ENCODE measurements at regions not wholly inside any gene's neighbourhood (a gene's known extent, or its start where the extent isn't known, plus 50 kb on each side); places are given as distances from the start of the nearest gene placed in this dataset.

DNA sequence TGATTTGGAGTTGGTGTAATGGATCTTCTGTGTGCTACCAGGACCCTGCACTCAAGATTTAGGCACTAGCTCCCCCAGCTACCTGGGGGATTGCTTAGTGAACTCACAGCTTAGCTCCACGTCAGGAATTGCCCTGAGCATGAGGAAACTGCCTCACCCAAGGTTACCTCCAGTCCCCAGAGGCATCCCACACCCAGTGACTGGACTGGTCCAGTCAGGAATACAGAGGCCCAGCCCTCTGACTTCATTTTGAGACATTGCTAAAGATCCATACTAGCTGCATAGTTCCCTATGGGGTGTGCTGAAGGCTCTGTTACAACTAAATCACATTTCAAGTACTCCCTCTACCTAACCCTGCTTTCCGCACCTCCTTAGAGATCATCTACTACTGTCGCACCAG, 364.7 kb downstream of the EFNA5 start:
- no peak for DNase-seq (ENCODE audit: low spot score)
- in situ Hi-C loops (cut with MboI; ENCODE audit: low pct_unique_long_range_greater_than_20kb, low sequenced_read_pairs, unreplicated experiment) = no loop called here
- TF ChIP-seq, protein P1, sequence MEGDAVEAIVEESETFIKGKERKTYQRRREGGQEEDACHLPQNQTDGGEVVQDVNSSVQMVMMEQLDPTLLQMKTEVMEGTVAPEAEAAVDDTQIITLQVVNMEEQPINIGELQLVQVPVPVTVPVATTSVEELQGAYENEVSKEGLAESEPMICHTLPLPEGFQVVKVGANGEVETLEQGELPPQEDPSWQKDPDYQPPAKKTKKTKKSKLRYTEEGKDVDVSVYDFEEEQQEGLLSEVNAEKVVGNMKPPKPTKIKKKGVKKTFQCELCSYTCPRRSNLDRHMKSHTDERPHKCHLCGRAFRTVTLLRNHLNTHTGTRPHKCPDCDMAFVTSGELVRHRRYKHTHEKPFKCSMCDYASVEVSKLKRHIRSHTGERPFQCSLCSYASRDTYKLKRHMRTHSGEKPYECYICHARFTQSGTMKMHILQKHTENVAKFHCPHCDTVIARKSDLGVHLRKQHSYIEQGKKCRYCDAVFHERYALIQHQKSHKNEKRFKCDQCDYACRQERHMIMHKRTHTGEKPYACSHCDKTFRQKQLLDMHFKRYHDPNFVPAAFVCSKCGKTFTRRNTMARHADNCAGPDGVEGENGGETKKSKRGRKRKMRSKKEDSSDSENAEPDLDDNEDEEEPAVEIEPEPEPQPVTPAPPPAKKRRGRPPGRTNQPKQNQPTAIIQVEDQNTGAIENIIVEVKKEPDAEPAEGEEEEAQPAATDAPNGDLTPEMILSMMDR (IDR thresholded peaks at IDR 0.05; ENCODE audit: extremely low read depth, insufficient read depth, missing control alignments) = no peak

DNA sequence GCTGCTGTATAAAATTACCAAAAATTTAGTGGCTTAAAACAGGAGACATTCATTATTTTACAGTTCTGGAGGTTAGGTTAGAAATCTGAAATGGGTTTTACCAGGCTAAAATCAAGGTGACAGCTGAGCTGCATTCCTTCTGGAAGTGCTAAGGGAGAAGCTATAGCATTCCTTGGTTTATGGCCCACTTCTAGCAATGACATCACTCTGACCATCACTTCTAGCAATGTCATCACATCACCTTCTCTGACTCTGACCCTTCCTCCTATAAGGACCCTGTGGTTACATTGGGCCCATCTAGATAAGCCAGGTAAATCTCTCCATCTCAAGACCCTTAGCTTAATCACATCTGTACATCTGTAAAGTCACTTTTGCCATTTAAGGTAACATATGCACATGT, 366.1 kb downstream of the EFNA5 start:
- DNase-seq (ENCODE audit: low spot score) = no peak
- in situ Hi-C loops (cut with MboI; ENCODE audit: low pct_unique_long_range_greater_than_20kb, low sequenced_read_pairs, unreplicated experiment) = no loop called here
- TF ChIP-seq, protein P1 (IDR thresholded peaks at IDR 0.05; ENCODE audit: extremely low read depth, insufficient read depth, missing control alignments) = no peak

DNA sequence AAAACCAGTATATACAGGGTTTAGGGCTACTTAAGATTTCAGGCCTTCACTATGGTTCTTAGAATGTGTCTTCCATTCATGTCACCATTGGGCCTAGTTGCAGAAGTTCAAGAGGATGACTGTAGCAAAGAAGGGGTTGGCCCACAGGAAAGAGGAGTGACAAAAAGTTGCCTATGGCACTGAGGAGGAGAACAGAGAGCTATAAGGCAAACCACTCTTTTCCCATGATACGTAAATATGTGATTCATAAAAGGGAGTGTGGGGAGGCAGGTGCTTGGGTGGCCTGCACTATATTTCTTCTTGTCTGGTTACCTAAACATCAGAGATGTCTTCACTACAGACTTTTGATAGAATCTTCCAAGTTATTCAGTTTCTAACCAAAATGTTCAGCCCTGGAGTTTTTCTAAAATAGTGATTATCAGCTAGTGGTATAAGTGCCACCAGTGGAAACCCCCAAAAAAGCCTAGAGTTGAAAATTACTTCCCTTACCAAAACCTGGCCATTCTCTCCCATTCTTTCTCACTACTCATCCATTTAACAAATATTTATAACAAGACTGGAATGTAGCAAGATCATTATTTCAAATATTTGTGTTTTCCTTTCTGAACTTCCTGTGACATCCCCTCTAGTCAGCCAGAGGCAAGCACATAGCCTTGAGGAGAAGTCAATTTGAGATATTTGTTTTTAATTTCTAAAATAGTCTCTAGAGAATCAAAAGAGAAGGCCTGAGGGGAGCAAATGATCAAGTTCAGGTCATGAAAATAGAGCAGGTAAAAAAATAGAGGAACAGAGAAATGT, 367.4 kb downstream of the EFNA5 start:
- DNase-seq (ENCODE audit: low spot score) = no peak
- in situ Hi-C loops (cut with MboI; ENCODE audit: low pct_unique_long_range_greater_than_20kb, low sequenced_read_pairs, unreplicated experiment) = no loop called here
- TF ChIP-seq, protein P1 (IDR thresholded peaks at IDR 0.05; ENCODE audit: extremely low read depth, insufficient read depth, missing control alignments) = no peak

DNA sequence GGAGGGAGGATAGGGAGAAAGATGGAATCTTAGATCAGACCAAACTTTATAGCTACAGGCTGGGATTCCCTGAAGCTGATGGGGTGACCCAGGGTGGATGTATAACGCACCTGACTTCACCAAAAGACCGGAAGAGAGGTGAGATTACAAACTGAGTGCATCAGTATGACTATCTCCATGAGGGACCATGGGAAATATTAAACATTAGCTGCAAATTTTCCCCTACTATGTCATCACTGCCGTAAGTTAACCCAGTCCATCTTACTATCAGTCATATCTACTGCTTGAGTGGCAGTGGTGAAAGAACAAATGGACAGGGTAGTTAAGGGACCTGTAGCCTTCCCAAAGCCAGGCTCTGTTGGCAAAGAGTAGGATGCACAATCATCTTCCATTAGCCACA, 368.3 kb downstream of the EFNA5 start:
- DNase-seq (ENCODE audit: low spot score) = no peak
- in situ Hi-C loops (cut with MboI; ENCODE audit: low pct_unique_long_range_greater_than_20kb, low sequenced_read_pairs, unreplicated experiment) = no loop called here
- TF ChIP-seq, protein P1 (IDR thresholded peaks at IDR 0.05; ENCODE audit: extremely low read depth, insufficient read depth, missing control alignments) = no peak

DNA sequence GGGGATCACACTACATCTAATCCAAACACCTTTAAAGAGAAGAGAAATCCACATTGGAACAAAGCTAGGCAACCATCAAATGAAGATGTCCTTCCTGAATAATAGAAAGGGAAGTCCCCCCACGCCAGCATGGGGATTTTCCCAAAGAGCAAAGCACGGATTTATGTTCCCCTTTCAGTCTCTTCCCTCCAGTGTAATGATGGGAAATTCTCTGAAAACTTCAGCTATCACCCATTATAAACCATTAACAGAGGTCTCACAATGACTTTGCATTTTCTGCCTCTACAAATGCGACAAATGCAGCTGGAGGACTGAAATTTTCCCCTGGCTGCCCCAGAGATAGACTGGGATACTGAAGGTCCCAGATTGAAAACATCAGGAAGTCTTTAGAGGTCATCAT, 368.7 kb downstream of the EFNA5 start:
- TF ChIP-seq, protein P1 (IDR thresholded peaks at IDR 0.05; ENCODE audit: extremely low read depth, insufficient read depth, missing control alignments) = no peak
- no peak for DNase-seq (ENCODE audit: low spot score)
- in situ Hi-C loops (cut with MboI; ENCODE audit: low pct_unique_long_range_greater_than_20kb, low sequenced_read_pairs, unreplicated experiment) = no loop called here

DNA sequence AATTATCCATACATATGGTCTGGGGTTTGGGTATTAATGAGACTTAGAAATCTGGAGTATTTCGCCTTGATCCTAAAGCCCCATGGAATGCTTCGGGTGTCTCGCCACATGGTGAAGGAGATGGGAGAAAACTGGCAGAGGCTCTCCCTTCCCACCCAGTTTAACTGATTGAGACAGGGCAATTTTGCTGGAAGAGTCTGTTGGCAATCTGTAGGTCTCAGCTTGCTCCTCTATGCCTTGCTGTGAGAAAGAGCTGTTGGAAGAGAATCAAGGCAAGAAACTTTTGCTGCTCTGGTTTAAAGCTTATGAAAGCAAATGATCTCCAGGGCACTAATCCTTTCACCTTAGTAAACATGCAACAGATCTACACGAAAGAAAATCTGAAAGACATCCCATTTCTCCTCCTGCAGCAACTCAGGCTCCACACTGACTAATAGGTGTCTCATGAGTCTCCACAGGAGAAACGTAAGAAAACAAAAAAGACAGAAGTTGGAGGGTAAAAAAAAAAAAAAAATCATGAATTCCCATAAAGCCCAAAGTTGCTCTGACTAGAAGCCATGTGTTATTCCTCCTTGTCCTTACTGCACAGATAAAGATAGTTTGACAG, 369.9 kb downstream of the EFNA5 start:
- TF ChIP-seq, protein P1 (IDR thresholded peaks at IDR 0.05; ENCODE audit: extremely low read depth, insufficient read depth, missing control alignments) = no peak
- DNase-seq (ENCODE audit: low spot score) = no peak
- in situ Hi-C loops (cut with MboI; ENCODE audit: low pct_unique_long_range_greater_than_20kb, low sequenced_read_pairs, unreplicated experiment) = no loop called here
